SH-SY5Y (cell line): ENCODE measurements at regions not wholly inside any gene's neighbourhood (a gene's known extent, or its start where the extent isn't known, plus 50 kb on each side); places are given as distances from the start of the nearest gene placed in this dataset.

Experiments
- GATA2 ChIP-seq: IDR thresholded peaks from 2 replicates; pipeline ENCODE4 v1.6.1; 2011; ENCODE audit warnings: mild to moderate bottlenecking, low read depth, low read length
- GATA3 ChIP-seq: IDR thresholded peaks from 2 replicates; pipeline ENCODE4 v1.6.1; 2011; ENCODE audit warnings: low read depth, mild to moderate bottlenecking, low read length, moderate library complexity

GRCh38 chr14:103220134-103220981 is 97.1 kb downstream of the TNFAIP2 start:
- TF ChIP-seq GATA2: no peak
- TF ChIP-seq GATA3: no peak

DNA sequence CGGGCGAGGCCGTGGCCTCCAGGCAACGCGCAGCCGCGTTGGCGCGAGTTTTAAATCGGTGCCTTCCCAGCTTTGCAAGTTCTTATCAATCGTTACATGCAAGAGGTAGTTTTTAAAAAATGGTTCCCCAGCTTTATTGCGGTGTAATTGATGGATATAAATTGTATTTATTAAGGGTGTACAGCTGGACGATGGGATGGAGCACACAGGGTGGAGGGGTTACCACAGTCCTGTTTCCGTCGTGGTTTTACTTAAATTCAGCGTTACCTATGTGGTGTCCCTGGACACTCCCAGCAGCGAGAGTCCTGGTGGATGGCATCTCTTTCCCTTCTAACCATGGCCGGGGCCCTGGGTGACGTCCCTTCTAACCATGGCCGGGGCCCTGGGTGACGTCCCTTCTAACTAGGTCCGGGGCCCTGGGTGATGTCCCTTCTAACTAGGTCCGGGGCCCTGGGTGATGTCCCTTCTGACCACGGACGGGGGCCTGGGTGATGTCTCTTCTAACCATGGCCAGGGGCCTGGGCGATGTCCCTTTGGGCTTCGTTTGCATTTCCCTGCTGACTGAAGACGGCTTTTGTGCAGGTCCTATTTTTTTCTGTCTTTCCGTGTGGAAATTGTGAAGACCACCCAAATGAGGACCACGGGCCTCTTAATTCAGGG is 97.9 kb downstream of the TNFAIP2 start:
- no peak for TF ChIP-seq GATA2
- no peak for TF ChIP-seq GATA3

DNA sequence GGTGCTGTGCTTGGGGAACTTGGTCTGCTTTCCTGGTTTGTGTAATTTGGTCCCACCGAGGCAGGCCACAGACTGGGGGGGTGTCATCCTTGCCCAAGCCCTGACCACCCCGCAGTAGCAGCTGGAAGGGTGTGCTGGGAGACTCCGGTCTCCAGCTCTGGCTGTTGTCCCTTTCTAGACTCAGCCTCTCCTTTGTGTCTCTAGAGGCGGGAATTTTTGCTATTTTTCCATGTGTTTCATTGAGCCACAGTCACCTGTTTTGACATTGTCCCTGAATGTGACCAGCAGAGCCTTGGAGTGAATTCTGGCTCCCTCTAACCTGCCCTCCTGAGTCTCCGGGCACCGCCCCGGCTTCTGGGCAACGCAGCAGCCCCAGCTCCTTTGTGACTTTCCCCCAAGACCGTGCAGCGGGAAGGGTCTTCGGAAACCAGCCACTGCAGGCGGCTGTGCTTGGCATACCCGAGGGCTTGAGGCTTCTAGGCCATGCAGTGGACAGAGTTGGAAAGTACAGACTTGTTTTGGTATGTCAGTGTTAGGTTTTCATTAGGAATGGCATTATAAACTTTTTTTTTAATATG is 98.6 kb downstream of the TNFAIP2 start:
- no peak for TF ChIP-seq GATA2
- no peak for TF ChIP-seq GATA3

DNA sequence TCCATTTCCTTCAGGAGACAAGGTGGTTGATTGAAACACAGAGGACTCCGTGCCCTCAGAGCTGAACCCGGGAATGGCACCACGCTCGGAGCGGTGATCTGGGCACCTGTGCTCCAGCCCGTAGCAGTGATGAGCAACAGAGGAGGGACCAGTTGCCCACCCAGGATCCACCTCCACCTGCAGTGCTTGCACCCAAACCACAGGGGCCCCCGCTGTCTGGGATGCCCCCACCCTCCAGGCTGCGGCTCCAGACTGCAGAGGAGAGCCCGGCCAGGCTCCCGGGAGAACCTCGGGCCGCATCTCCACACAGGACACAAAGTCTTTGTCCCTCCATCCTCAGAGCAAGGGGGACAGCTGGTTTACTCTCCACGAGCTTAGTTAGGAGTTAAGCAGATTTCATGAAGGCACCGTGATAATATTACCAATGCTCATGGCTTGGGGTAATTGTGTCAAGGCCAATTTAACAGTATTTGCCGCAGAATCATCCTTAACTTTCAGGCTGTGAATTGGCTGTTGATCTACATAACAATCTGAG is 100.6 kb downstream of the TNFAIP2 start:
- TF ChIP-seq GATA2 (no peak), GATA3 (no peak)

GRCh38 chr14:103225062-103225461 is 101.8 kb downstream of the TNFAIP2 start:
- TF ChIP-seq GATA3 (no peak), GATA2 (no peak)

DNA sequence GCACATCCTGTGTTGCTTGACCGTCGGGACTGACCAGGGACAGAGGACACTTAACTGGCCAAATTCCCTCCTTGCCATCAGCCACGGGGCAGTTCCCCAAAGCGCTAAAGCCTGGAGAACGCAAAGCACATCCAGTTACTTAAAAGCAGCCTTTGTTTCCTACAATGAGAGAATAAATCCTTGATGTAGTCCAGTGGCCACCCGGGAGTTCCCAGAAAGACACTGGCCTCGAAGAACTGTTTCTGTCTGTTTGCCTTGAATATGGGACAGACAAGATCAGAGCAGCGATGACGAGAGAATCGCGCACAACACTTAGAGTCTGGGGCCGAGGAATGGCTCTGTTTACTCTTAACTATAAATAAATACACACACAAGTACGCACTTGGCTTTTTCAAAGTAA is 102.2 kb downstream of the TNFAIP2 start:
- TF ChIP-seq GATA3 (no peak), GATA2 (no peak)

DNA sequence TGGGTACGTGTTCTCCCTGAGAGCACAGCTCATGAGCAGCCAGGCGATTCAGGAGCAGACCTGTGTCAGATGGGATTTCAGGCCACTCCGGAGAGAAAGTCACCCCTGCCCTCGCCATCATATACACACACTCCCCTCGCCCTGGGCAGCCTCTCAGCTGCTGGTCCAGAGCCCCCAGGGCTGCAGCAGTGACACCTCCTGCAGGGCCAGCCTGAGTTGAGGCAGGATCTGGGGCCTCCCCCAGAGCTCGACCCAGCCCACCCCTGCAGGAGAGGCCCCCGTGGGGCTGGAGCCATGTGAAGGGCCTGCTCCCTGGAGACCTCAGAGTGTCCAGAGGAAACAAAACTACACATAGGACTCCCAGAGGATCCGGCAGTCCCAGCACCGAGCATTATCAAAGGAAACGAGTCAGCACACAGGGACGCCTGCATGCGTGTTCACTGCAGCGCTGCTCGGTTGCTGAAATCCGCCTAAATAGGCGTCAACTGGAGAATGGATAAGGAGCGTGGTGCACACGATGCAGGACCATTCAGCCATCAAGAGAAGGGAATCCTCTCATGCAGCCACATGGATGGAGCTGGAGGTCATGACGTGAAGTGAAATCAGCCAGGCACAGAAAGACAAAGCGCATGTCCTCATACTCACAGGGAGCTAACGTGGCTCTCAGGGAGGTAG is 104.0 kb downstream of the TNFAIP2 start:
- TF ChIP-seq GATA2 (no peak), GATA3 (no peak)

DNA sequence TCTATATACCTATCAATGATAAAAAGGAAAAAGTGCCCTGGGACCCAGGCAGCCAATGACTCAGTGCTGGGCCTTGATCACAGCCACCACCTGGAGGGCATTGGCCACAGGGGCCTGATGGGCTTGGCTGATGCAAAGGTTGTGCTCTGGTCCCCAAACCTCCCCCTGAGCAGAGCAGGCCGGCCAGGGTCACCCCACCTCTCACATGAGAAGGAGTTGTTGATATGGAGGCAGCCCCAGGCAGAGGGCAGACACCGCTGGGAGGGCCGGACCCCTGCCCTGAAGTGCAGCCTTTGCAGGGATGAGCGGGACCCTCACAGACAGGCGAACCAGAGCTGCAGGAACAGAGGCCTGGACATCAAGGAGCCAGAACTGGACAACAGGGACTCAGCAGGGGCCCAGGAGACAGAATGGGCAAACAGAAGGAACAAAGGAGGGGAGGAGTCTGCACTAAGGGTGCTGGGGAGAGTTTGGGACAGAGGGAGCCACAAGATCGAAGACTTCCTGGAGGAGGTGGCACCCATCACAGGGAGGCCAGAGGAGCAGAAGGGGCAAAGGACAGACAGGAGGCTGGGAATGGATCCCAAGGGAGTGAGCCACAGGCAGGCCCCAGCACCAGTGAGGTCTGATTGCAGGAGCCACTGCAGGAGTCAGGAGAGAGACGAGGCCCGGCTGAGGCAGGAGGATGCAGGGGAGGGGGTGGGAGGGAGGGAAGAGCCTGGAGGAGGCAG is 105.0 kb downstream of the TNFAIP2 start:
- no peak for TF ChIP-seq GATA3
- no peak for TF ChIP-seq GATA2

- TF ChIP-seq GATA2 (no peak), GATA3 (no peak)
Observed at GRCh38 chr14:103228866-103229265, 105.2 kb upstream of the EIF5 start.

GRCh38 chr14:103230021-103230420 is 104.0 kb upstream of the EIF5 start:
- TF ChIP-seq GATA3: no peak
- no peak for TF ChIP-seq GATA2

- TF ChIP-seq GATA3 (no peak), GATA2 (no peak)
Observed at GRCh38 chr14:103230658-103231334, 103.2 kb upstream of the EIF5 start.

DNA sequence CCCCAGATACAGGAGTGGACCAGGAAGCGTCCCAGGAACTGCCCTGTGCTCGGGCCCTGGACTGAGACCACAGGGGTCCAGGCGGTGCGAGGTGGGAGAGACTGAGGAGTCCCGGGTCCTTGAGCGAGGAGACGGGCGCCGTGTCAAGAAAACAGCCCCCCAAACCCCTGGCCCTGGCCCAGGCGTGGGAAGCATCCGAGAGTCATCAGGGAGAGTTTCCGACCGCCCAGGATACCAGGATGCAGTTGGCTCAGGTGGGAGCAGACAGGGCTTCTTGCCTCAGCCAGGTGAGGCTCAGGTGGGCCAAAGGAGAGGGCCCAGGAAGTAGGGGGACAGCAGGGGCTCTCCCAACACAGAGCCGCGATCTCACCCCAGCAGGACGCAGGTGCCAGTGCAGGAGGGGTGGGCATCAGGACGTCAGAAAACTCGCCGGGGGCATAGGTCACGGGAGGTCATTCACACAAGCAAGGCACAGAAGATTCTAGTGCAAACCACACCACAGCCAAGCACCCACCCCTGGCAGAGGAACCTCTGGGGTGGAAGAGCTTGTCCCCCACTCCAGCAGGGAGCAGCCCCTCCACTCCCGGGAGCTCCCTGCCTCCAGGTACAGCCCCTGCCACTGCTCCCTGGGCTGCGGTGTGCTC is 102.5 kb upstream of the EIF5 start:
- no peak for TF ChIP-seq GATA2
- no peak for TF ChIP-seq GATA3
